ENCODE measurements at regions not wholly inside any gene's neighbourhood (a gene's known extent, or its start where the extent isn't known, plus 50 kb on each side); places are given as distances from the start of the nearest gene placed in this dataset.

GRCh38 chr13:62193919-62194318, 778.3 kb upstream of the PCDH20 start:
- no peak for TF ChIP-seq CTCF (conservative IDR thresholded peaks at IDR 0.05; ENCODE audit: low read depth, low read length)
- no peak for DNase-seq (ENCODE audit: low read depth)

GRCh38 chr13:62185631-62186255, 770.1 kb upstream of the PCDH20 start:
- H3K4me3 ChIP-seq (ENCODE audit: low read depth, low read length) = no peak overlapping the region
- TF ChIP-seq CTCF (conservative IDR thresholded peaks at IDR 0.05; ENCODE audit: low read depth, low read length) = no peak
- DNase-seq (ENCODE audit: low read depth) = no peak

More at GRCh38 chr13:62193919-62194318, 778.3 kb upstream of the PCDH20 start:
- no peak overlapping the region for H3K4me3 ChIP-seq (ENCODE audit: low read depth, low read length)

- no peak for DNase-seq (ENCODE audit: low read depth)
- no peak overlapping the region for H3K4me3 ChIP-seq (ENCODE audit: low read depth, low read length)
- no peak for TF ChIP-seq CTCF (conservative IDR thresholded peaks at IDR 0.05; ENCODE audit: low read depth, low read length)
Observed at GRCh38 chr13:62176051-62176450, 760.4 kb upstream of the PCDH20 start.

- H3K4me3 ChIP-seq (ENCODE audit: low read depth, low read length) = no peak overlapping the region
- DNase-seq (ENCODE audit: low read depth) = no peak
- TF ChIP-seq CTCF (conservative IDR thresholded peaks at IDR 0.05; ENCODE audit: low read depth, low read length) = no peak
Observed at GRCh38 chr13:62173958-62174357, 758.3 kb upstream of the PCDH20 start.

GRCh38 chr13:62171697-62172096, 756.0 kb upstream of the PCDH20 start:
- DNase-seq (ENCODE audit: low read depth) = no peak
- no peak overlapping the region for H3K4me3 ChIP-seq (ENCODE audit: low read depth, low read length)
- no peak for TF ChIP-seq CTCF (conservative IDR thresholded peaks at IDR 0.05; ENCODE audit: low read depth, low read length)

- DNase-seq (ENCODE audit: low read depth) = no peak
- no peak for TF ChIP-seq CTCF (conservative IDR thresholded peaks at IDR 0.05; ENCODE audit: low read depth, low read length)
- no peak overlapping the region for H3K4me3 ChIP-seq (ENCODE audit: low read depth, low read length)
Observed at GRCh38 chr13:62168891-62169290, 753.2 kb upstream of the PCDH20 start.

GRCh38 chr13:62167650-62168172, 752.1 kb upstream of the PCDH20 start:
- no peak overlapping the region for H3K4me3 ChIP-seq (ENCODE audit: low read depth, low read length)
- no peak for DNase-seq (ENCODE audit: low read depth)
- no peak for TF ChIP-seq CTCF (conservative IDR thresholded peaks at IDR 0.05; ENCODE audit: low read depth, low read length)
